ENCODE measurements at regions not wholly inside any gene's neighbourhood (a gene's known extent, or its start where the extent isn't known, plus 50 kb on each side); places are given as distances from the start of the nearest gene placed in this dataset.
"Not testable (repeated sequence)": the region's sequence is repeated elsewhere in the genome, so short reads cannot be mapped to it uniquely, and the experiment has no call there.

- DNase-seq = no peak
Observed at GRCh38 chr15:91625506-91625905, 228.0 kb upstream of the SLCO3A1 start.

GRCh38 chr15:91627473-91628278 is 225.8 kb upstream of the SLCO3A1 start:
- DNase-seq = no peak

GRCh38 chr15:91630090-91630489 is 223.4 kb upstream of the SLCO3A1 start:
- no peak for DNase-seq

GRCh38 chr15:91632176-91632575 is 221.3 kb upstream of the SLCO3A1 start:
- no peak for DNase-seq

DNA sequence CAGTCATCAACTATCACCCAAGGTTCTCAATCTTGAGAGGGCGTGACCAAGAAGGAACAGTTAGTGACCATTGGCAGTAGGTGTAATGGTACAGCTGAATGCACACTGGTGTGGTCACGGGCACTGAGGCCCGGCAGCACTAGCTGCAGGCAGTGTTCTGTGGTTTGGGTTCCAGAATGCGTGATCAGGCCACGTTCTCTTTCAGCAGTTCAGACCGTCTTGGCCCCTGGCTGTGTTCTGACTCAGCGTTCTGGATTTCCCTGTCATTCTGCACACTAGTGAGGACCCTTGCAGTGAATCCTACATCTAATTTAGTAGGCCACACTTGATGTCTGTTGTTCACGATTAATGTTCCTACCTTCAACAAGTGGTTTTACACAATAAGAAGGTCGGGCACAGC is 220.5 kb upstream of the SLCO3A1 start:
- DNase-seq = no peak

DNA sequence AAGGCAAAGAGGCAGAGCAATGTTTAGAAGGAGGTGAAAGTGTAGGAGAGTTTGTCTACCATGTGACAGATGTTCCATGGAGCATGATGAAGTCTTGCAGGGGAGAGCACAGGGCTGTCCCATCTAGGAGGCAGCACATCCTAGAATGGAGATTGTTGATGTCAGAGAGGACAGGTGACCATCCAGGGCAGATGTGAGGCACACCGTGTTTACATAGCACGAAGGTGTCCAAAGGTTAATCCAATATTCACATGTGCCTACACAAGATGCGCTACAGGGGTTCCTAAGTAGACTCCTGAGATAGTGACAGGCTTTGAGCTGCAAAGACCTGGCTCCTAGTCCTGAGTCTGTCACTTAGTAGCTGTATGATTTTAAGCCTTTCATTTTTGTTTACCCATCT is 219.3 kb upstream of the SLCO3A1 start:
- no peak for DNase-seq

DNA sequence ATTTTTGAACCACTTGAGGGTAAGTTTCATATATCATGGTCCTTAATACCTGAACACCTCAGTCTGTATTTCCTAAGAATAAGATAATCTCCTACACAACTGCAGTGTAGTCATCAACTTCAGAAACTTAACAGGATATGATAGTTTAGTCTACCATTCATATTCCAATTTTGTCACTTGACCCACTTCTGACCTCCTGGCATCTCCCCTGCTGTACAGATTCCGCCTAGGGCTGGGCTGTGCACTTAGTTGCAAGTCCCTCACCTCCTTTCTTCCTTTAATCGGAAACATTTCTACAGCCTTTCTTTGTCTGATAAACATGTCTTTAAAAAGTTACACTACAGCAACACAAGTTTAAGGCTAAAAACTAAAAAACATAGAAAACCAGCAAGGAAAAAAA is 218.4 kb upstream of the SLCO3A1 start:
- no peak for DNase-seq

GRCh38 chr15:91635641-91636040 is 217.9 kb upstream of the SLCO3A1 start:
- no peak for DNase-seq

GRCh38 chr15:91649016-91649415 is 204.5 kb upstream of the SLCO3A1 start:
- DNase-seq = no peak

- no peak for DNase-seq
Observed at GRCh38 chr15:91649831-91650321, 203.6 kb upstream of the SLCO3A1 start.

DNA sequence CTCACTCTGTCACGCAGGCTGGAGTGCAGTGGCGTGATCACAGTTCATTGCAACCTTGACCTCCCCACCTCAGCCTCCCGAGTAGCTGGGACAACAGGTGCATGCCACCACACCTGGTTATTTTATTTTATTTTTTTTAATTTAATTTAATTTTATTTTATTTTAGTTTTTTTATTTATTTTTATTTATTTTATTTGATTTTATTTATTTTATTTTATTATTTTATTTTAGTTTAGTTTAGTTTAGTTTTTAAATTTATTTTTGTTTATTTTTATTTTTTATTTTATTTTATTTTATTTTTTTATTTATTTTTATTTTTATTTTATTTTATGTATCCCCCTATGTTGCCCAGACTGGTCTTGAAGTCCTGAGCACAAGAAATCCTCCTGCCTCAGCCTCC is 202.3 kb upstream of the SLCO3A1 start:
- DNase-seq = no peak

DNA sequence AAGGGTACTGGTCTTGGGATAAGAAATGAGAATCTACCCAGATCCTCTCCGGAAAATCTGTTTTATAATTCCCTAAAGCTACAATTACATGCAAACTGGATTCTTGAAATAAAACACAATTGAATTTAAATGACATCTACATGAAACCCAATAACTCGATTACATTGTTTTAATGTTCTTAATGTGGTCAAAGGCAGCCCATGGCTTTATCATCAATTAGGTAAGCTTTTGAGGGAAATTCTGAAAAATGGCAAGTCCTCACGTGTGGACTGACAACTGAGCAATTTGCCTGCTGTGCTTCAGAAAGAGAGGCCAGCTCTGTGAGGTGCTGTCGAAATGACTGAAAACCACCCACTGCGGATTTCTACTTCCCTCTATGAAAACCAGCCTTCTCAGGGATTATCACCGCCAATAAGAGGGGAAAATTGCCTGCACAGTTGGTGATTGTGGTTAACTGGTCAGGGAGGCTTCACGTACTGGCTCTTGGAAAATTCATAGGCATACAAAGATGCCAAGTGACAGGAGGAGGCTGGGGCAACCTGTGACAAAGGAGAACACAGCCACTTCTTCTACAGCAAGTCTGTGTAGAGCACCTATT is 200.8 kb upstream of the SLCO3A1 start:
- no peak for DNase-seq

DNA sequence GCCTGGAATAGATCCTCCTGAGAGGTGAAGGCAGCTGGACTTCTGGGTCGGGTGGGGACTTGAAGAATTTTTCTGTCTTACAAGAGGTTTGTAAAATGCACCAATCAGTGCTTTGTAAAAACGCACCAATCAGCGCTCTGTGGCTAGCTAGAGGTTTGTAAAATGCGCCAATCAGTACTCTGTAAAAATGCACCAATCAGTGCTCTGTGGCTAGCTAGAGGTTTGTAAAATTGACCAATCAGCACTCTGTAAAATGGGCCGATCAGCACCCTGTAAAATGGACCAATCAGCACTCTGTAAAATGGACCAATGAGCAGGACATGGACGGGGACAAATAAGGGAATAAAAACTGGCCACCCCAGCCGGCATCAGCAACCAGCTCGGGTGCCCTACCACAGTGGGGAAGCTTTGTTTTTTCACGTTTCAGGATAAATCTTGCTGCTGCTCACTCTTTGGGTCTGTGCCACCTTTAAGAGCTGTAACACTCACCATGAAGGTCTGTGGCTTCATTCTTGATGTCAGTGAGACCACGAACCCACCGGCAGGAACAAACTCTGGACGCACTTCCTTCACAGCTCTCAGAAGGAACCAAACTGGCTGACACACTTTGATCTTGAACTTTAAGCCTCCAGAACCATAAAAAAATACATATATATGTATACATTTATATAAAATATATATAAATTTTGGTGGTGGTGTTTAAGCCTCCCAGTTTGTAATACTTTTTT is 197.8 kb upstream of the SLCO3A1 start:
- not testable (repeated sequence) for DNase-seq

- DNase-seq = no peak
Observed at GRCh38 chr15:91660174-91660649, 193.3 kb upstream of the SLCO3A1 start.

GRCh38 chr15:91664224-91664836 is 189.2 kb upstream of the SLCO3A1 start:
- DNase-seq = no peak

DNA sequence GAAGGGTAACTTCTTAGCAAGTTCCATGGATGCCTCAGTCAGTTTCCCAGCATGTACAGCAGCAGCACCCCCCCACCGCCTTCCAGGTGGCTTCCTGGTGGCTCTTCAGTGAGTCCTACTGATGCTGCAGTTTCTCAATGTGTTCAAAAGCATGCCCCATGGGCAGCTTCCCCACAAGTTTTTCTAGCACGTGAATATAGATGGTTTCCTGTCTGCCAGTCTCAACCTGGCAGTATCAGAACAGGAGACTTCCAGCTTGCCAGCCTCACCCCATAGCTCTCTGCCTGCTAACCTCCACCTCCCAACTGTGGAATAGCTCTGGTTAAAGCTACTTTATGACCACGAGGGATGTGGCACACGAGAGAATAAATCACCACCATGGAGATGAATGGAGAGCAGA is 188.3 kb upstream of the SLCO3A1 start:
- no peak for DNase-seq

GRCh38 chr15:91668370-91668769 is 185.1 kb upstream of the SLCO3A1 start:
- no peak for DNase-seq

GRCh38 chr15:91670108-91670507 is 183.4 kb upstream of the SLCO3A1 start:
- DNase-seq = no peak

GRCh38 chr15:91678003-91678402 is 175.5 kb upstream of the SLCO3A1 start:
- no peak for DNase-seq

GRCh38 chr15:91679447-91679846 is 174.1 kb upstream of the SLCO3A1 start:
- DNase-seq = no peak

GRCh38 chr15:91685436-91685835 is 168.1 kb upstream of the SLCO3A1 start:
- DNase-seq = no peak

DNA sequence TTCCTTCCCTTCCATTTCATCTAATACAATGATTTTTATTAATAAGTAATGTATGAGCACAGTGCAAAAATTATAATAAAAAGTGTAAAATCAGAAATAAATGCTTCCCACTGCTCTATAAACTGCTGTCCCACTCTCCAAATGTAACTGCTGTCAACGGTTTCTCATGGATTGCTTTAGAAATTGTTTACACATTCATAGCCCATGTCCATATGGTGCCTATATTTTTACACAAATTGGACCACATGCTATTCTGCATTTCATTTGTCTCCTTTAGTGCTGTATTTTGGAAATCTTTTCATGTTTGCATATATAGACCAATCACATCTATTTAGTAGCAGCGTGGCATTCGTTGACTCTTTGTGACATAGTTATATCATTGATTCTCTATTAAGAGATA is 164.7 kb upstream of the SLCO3A1 start:
- no peak for DNase-seq

DNA sequence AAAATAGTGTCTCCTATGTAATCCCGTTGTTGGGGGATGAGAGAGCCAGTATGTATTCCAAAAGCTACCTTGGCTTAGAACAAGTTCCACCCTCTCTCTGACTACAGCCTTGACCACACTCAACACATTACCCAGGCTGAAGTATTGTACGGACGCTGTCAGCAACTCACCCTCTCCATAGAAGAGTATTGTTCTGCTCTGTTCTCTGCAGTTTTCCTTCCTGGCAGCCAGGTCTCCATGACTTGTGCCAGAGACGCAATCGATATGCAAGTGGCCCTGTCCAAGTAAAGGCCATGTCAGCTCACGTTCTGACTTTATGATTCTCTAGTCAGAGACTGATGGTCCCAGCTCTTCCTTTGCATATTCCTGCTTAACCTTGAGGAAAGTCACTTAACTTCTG is 164.1 kb upstream of the SLCO3A1 start:
- no peak for DNase-seq

Measured in amniotic stem cell (primary cell).